H1 (cell line): ENCODE measurements at regions not wholly inside any gene's neighbourhood (a gene's known extent, or its start where the extent isn't known, plus 50 kb on each side); places are given as distances from the start of the nearest gene placed in this dataset.

Source experiments
- CHD2 ChIP-seq: IDR thresholded peaks from 2 replicates; pipeline ENCODE4 v1.6.1; 2012; ENCODE audit warnings: low read length, improper control_type of control experiment
- CREB1 ChIP-seq: IDR thresholded peaks from 2 replicates; pipeline ENCODE4 v1.6.1; 2012; ENCODE audit warnings: inconsistent platforms
- JUN ChIP-seq: IDR thresholded peaks from 2 replicates; pipeline ENCODE4 v1.6.1; 2011; ENCODE audit warnings: low read depth, mild to moderate bottlenecking, improper control_type of control experiment, low read length
- MAX ChIP-seq: IDR thresholded peaks from 2 replicates; pipeline ENCODE4 v1.6.1; 2012; ENCODE audit warnings: inconsistent platforms
- POLR2A ChIP-seq, 2 experiments: IDR thresholded peaks; 1 replicate in 1 of 2; 2 replicates in 1 of 2; pipeline ENCODE4 v1.6.1; 2011; ENCODE audit warnings: low read depth in 2 of 2, low read length in 2 of 2, mild to moderate bottlenecking in 2 of 2; ENCODE audit errors: control extremely low read depth in 1 of 2
- SIX5 ChIP-seq: IDR thresholded peaks from 2 replicates; pipeline ENCODE4 v1.6.1; 2011; ENCODE audit warnings: mild to moderate bottlenecking, low read depth, low read length
- SP4 ChIP-seq: IDR thresholded peaks from 2 replicates; pipeline ENCODE4 v1.6.1; 2012; ENCODE audit warnings: low read length, inconsistent platforms
- TF ChIP-seq, protein P1 (sequence below): IDR thresholded peaks from 2 replicates; pipeline ENCODE4 v1.6.1; 2012; ENCODE audit warnings: low read length, inconsistent platforms
- TF ChIP-seq, protein P2 (sequence below), 3 experiments: IDR thresholded peaks; 1 replicate in 2 of 3; 2 replicates in 1 of 3; pipeline versions ENCODE4 v1.5.1 to v1.6.1; 2011; ENCODE audit warnings: low read length in 3 of 3, mild to moderate bottlenecking in 3 of 3, inconsistent platforms in 2 of 3, low read depth in 1 of 3, moderate library complexity in 1 of 3; ENCODE audit not compliant: insufficient read depth in 1 of 3; ENCODE audit errors: control extremely low read depth in 1 of 3

DNA sequence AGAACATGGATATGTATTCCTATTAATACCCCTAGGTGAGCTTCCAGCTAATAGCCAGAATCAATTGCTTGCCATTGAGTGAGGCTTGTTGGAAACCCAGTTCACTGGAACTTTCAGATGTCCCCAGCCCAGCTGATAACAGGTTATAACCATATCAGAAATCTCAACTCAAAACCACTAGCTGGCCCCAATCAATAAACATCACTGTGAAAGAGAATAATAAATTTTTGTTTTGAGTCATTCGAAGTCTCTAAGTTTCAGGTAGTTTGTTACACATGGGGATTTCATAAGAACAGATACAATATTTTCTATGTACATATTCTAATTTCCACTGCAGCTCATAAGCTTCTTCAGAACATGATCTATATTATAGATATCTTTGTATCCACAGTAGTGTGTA is 162.9 kb upstream of the SNX7 start:
- TF ChIP-seq SP4 (no peak), SIX5 (no peak), CREB1 (no peak), CHD2 (no peak), MAX (no peak), POLR2A (IDR thresholded peaks at IDR 0.05; ENCODE audit: control extremely low read depth in 1 of 2, low read depth in 2 of 2, low read length in 2 of 2) (no peak), JUN (no peak)
- TF ChIP-seq, protein P1, sequence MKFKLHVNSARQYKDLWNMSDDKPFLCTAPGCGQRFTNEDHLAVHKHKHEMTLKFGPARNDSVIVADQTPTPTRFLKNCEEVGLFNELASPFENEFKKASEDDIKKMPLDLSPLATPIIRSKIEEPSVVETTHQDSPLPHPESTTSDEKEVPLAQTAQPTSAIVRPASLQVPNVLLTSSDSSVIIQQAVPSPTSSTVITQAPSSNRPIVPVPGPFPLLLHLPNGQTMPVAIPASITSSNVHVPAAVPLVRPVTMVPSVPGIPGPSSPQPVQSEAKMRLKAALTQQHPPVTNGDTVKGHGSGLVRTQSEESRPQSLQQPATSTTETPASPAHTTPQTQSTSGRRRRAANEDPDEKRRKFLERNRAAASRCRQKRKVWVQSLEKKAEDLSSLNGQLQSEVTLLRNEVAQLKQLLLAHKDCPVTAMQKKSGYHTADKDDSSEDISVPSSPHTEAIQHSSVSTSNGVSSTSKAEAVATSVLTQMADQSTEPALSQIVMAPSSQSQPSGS: no peak
- TF ChIP-seq, protein P2, sequence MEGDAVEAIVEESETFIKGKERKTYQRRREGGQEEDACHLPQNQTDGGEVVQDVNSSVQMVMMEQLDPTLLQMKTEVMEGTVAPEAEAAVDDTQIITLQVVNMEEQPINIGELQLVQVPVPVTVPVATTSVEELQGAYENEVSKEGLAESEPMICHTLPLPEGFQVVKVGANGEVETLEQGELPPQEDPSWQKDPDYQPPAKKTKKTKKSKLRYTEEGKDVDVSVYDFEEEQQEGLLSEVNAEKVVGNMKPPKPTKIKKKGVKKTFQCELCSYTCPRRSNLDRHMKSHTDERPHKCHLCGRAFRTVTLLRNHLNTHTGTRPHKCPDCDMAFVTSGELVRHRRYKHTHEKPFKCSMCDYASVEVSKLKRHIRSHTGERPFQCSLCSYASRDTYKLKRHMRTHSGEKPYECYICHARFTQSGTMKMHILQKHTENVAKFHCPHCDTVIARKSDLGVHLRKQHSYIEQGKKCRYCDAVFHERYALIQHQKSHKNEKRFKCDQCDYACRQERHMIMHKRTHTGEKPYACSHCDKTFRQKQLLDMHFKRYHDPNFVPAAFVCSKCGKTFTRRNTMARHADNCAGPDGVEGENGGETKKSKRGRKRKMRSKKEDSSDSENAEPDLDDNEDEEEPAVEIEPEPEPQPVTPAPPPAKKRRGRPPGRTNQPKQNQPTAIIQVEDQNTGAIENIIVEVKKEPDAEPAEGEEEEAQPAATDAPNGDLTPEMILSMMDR (IDR thresholded peaks at IDR 0.05; ENCODE audit: control extremely low read depth in 1 of 3, insufficient read depth in 1 of 3, low read depth in 1 of 3, low read length in 3 of 3): no peak
